GM18498 (cell line): ENCODE measurements at regions not wholly inside any gene's neighbourhood (a gene's known extent, or its start where the extent isn't known, plus 50 kb on each side); places are given as distances from the start of the nearest gene placed in this dataset.

Experiments
- ATAC-seq: cut with Tn5 transposase; IDR thresholded peaks from one replicate; pipeline ENCODE4 v1.9.1; 2021; ENCODE audit warnings: mild to moderate bottlenecking, moderate library complexity; ENCODE audit not compliant: unreplicated experiment

DNA sequence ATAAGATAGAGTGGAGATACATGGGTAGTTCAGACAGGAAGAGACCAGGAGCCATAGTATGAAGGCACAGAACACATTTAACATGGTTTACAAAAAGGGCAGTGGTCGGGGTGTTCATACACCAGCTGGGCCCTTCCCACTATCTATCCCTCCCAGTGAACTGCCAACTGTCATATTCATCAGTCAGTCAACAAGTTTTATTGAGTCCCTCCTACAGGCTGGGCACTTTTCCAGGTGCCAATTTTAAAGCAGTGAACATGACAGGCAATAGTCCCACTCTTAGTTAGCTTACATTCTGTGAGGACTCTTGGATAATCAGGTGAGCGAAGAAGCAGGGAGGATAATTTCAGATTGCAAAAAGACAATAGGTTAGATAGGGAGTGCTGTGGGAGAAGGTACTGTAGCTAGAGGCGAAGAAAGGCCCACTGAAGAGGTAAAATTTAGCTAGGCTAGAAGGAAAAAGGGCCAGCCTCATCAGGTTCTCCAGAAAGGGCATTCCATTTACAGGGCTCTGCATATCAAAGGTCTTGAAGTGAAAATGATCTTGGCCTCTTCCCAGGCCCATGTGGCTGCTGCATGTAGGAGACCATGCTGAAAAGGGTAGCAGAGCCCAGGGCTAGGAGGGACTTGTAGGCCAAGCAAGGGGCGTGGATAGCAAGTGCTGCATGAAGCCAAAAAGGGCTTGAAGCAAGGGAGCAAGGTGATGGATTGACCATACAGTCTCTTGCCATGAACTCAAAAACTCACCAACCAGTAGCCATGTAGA, 274.7 kb upstream of the SNX7 start:
- ATAC-seq, result no peak

DNA sequence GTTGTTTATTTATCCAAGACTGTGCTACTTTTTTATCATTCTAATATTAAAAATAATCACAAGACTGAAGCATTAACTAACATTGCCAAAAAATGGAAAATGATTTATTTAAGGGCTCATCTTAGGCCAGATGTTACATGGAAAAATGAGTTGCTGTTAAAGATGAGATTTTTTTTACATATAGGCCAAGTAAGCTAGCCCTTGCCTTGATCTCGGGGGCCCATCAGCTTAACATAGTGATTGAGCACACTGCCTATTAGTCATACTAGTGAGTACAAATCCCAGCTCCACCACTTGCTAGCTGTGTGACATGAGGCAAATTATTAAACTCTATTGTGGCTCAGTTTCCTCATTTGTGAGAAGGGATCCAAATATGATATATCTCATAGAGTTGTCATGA, 275.9 kb upstream of the SNX7 start:
- no peak for ATAC-seq

DNA sequence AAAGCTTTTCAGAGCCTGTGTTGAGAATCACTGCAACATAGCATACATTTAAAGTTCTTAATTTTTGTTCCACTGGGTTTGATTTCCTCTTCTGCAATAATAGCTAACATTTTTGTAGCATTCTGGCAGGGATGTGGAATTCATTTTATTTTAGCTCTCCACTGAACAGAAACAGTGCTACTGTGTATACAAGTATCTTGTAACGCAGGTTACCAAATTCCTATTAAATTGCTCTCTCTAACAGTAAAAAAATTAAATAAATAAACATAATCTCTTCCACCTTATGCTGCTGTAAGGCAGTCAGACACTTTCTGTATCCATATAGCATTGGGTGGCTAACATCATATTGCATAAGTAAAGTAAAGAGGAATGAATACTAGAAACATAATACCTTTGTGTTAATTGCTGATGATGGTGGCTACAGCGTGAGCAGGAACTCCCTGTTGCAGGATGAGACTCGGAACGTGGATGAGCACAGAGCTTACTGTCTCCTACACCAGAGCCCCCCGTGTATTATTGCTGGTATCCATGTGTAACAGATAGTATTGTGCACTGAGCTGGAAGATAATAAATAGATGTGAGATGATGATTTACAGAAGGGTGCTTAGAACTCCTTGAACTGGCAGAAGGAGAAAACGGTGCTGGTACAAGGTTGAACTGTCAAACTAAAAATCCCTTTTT, 276.9 kb upstream of the SNX7 start:
- no peak for ATAC-seq

GRCh38 chr1:98382986-98383740, 278.4 kb upstream of the SNX7 start:
- ATAC-seq, result no peak

DNA sequence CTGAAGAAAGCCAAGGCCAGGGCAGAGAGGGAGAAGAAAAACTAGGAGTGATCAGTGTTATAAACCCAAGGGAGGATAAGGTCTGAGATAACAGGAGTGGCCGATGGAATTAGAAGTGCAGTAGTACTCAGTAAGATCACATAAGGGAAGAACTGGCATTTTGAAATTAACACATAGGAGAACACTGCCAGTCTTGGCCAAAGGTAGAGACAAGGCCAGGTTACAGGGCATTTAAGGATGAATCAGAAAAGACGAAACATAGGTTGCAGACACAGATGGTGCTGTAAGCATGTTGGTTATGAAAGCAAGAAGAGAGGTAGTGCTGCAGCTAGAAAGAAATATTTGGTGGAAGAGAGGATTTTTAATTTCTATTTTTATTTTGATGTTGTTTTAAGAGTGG, 278.9 kb upstream of the SNX7 start:
- ATAC-seq, result no peak

DNA sequence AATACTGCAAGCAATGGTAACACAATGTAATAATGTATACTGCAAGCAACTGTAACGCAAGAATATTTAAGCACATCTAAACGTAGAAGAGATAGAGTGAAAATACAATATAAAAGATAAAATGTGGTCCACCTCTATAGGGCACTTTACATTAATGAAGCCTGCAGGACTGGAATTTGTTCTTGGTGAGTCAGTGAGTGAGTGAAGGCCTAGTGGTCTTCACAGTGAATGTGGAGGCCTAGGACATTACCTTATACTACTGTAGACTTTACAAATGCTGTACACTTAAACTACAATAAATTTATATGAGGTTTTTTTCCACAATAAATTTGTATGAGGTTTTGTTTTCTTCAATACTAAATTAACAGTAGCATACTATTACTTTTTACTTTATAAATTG, 287.4 kb upstream of the SNX7 start:
- no peak for ATAC-seq

DNA sequence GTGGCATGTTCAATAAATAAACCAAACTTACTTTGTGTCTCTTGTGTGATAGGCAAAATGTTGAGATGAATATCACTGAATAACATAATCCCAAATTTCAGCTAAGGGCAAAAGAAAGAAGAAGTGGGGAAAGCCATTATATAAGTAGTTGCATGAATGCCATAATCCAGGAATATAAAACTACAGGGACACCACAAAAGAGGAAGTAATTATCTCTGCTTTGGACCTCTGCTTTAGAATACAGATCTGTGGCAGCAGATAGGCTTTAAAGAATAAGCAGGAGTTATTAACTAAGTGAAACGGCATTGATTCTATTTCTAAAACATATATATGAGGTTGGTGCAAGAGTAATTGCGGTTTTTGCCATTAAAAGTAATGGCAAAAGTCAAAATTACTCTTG, 288.5 kb upstream of the SNX7 start:
- no peak for ATAC-seq

DNA sequence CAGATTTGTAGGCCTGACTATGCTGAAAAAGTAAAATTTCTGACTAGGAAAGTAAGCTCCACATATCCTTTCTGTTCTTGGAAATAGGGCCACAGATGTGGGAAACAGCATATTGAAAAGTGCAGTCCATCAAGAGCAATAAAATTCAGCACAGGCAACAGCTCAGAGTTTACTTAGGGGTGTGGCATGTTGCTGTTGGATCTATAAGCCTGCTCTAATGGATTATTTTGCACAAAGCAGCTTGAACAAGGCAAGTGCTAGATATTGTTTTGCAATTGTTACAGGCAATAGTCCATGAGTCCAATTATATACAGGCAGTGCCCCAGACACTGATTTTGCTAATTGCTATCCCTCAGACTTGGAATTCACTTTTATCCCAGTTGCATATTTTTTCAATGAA, 289.8 kb upstream of the SNX7 start:
- ATAC-seq, result no peak

DNA sequence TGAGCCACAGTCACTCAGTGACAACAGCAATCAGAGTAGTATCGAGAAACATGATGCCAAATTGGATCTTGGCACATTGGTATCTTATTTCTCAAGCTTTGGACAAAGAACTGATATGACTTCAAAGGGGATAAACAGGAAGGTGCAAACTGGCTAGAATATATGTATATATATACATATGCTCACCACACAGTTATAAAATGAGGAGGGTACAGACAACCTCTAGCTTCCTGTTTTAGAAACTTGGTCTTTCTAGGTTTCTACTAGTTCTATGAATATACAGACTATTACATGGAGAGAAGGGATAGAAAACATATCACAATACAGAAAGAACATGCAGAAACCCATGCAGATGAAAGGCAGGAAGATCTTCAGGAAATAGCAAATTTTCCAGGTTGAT, 292.1 kb upstream of the SNX7 start:
- no peak for ATAC-seq

- no peak for ATAC-seq
Observed at GRCh38 chr1:98368995-98369394, 292.5 kb upstream of the SNX7 start.

- no peak for ATAC-seq
Observed at GRCh38 chr1:98367426-98367825, 294.1 kb upstream of the SNX7 start.

GRCh38 chr1:98366343-98366742, 295.2 kb upstream of the SNX7 start:
- ATAC-seq, result no peak

DNA sequence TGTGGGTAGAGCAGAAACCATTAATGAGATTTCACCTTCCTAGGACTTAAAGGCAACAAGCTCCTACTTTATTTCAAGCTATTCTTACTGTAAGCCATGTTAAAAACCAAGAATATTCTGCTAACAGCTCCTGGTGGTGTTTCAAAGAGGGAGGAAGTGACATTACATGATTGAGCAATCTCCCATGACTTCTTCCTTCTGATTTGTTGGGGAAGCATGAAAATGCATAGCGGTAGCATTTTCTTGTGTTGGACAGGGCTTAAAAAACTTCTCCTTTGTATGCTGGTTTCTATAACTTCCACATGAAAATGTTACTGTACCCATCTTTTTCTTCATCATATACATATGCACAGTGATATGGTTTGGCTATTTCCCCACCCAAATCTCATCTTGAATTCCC, 297.0 kb upstream of the SNX7 start:
- ATAC-seq, result no peak

GRCh38 chr1:98360864-98361263, 300.7 kb upstream of the SNX7 start:
- ATAC-seq, result no peak

- no peak for ATAC-seq
Observed at GRCh38 chr1:98355656-98356383, 305.7 kb upstream of the SNX7 start.

- ATAC-seq, result no peak
Observed at GRCh38 chr1:98352378-98352777, 309.1 kb upstream of the SNX7 start.

- no peak for ATAC-seq
Observed at GRCh38 chr1:98351561-98351960, 310.0 kb upstream of the SNX7 start.

GRCh38 chr1:98345417-98345816, 316.1 kb upstream of the SNX7 start:
- no peak for ATAC-seq

DNA sequence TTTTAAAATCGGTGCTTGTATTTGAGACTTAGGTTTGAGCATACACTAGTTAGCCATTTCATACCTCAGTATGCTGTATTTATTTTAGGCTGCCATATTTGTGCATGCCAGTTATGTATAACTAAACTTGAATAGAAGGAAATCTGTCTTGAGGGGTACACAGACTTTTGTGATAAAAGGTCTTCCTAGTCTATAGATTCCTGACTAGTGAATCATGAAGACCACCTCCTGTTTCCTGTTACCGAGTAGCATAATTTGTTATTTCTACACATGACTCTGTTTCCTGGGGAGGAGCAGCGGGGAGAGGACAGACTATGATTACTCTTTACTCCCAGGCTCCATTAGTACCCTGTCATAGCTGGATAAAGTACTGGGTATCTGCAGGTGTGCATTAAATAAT, 316.8 kb upstream of the SNX7 start:
- no peak for ATAC-seq

- no peak for ATAC-seq
Observed at GRCh38 chr1:98342566-98342965, 319.0 kb upstream of the SNX7 start.

GRCh38 chr1:98340511-98340910, 321.0 kb upstream of the SNX7 start:
- no peak for ATAC-seq
